ENCODE measurements at regions not wholly inside any gene's neighbourhood (a gene's known extent, or its start where the extent isn't known, plus 50 kb on each side); places are given as distances from the start of the nearest gene placed in this dataset.

GRCh38 chr11:22461626-22462025 is 123.4 kb downstream of the SLC17A6 start:
- no peak for TF ChIP-seq CHD1 (IDR thresholded peaks at IDR 0.05; ENCODE audit: low read depth, low read length)
- TF ChIP-seq CBX5 (IDR thresholded peaks at IDR 0.05; ENCODE audit: low read depth) = no peak
- TF ChIP-seq PBX3 (IDR thresholded peaks at IDR 0.05; ENCODE audit: insufficient replicate concordance, low read depth, low read length) = no peak
- TF ChIP-seq POLR2A (IDR thresholded peaks at IDR 0.05; ENCODE audit: low read depth, low read length) = no peak
- no peak for TF ChIP-seq FOXM1 (IDR thresholded peaks at IDR 0.05; ENCODE audit: low read depth, low read length)
- TF ChIP-seq MAX (IDR thresholded peaks at IDR 0.05; ENCODE audit: low read depth, low read length) = no peak
- TF ChIP-seq CTCF (IDR thresholded peaks at IDR 0.05 in 2 of 3, conservative IDR thresholded peaks at IDR 0.05 in 1 of 3; ENCODE audit: control insufficient read depth in 2 of 3, extremely low read depth in 1 of 3, insufficient read depth in 1 of 3, low read depth in 3 of 3, low read length in 3 of 3) = no peak
- no peak for TF ChIP-seq CUX1 (IDR thresholded peaks at IDR 0.05; ENCODE audit: insufficient replicate concordance, low read depth, low read length)
- TF ChIP-seq CHD4 (IDR thresholded peaks at IDR 0.05) = no peak
- TF ChIP-seq ATF2 (IDR thresholded peaks at IDR 0.05; ENCODE audit: low read length) = no peak
- no peak for TF ChIP-seq PML (IDR thresholded peaks at IDR 0.05; ENCODE audit: low read length)
- TF ChIP-seq NR2F1 (conservative IDR thresholded peaks at IDR 0.05) = no peak
- TF ChIP-seq EZH2 (IDR thresholded peaks at IDR 0.05; ENCODE audit: borderline replicate concordance, control insufficient read depth, low read depth, low read length) = no peak
- no peak for TF ChIP-seq TAF1 (IDR thresholded peaks at IDR 0.05; ENCODE audit: borderline replicate concordance, low read depth, low read length)
